HG03575 (cell line): ENCODE measurements at regions not wholly inside any gene's neighbourhood (a gene's known extent, or its start where the extent isn't known, plus 50 kb on each side); places are given as distances from the start of the nearest gene placed in this dataset.

ENCODE experiments used
- ATAC-seq: cut with Tn5 transposase; IDR thresholded peaks from one replicate; pipeline ENCODE4 v1.9.1; 2021; ENCODE audit not compliant: unreplicated experiment, insufficient number of reproducible peaks, low FRiP score; ENCODE audit errors: extremely low read depth

- no peak for ATAC-seq
Observed at GRCh38 chr4:53682908-53683307, 91.6 kb upstream of the LNX1 start.

DNA sequence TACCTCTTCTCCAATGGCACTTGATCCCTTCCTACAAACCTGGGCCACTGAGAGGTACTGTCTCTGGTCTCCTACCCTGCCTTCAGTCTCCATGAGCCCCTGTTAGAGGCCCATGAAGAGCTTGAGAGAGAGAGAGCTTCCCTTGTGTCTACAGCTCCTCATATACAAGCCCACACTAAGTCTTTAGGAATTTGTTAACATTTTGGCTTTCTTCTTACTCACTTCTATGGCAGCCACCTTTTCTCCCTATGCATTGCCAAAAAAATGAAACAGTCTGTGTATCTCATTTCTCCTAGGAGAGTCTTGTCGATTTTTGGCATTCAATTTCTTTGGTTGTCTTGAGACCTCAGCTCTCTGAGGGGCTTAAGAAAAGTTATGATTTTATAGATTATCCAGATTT lies 90.9 kb upstream of the LNX1 start:
- no peak for ATAC-seq

DNA sequence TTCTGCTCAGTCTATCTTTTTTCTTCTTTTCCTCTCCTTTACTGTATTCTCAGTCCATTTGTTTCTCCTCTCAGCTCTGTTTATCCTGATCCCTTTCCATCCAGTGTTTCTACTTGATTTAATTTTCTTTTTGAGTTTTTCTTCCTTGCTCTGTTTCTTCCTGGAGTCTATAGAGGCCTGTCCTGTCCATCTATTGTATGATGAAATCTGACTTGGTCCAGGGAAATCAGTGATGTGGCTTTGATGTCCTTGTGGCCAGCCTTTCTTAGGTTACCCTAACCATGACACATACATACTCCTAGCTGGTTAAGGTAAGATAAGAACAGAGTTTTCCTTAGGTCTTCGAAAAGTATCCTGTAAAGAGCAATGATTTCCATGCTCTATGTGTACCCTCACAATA lies 89.3 kb upstream of the LNX1 start:
- ATAC-seq, result no peak

GRCh38 chr4:53680168-53680567 lies 88.9 kb upstream of the LNX1 start:
- no peak for ATAC-seq

GRCh38 chr4:53676402-53676871 lies 85.2 kb upstream of the LNX1 start:
- no peak for ATAC-seq

- ATAC-seq, result no peak
Observed at GRCh38 chr4:53674903-53675302, 83.6 kb upstream of the LNX1 start.

DNA sequence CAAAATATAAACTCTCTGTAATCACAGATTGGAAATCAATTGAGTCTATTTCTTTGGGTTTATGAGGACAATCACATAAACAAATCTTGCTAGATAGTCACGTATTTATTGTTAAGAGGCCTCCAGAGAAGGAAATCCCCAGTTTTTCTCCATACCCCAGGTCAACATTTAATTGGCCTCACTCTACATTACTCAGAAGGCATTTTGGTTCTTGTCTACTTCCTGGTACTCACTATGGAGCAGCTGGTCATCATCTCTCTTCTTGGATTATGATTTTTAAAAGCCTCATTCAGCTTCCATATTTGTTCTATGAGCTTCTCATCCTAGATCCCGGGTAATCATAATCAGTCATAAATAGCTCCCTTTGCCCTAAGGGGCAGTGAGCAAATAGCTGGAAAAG lies 81.6 kb upstream of the LNX1 start:
- ATAC-seq, result no peak

DNA sequence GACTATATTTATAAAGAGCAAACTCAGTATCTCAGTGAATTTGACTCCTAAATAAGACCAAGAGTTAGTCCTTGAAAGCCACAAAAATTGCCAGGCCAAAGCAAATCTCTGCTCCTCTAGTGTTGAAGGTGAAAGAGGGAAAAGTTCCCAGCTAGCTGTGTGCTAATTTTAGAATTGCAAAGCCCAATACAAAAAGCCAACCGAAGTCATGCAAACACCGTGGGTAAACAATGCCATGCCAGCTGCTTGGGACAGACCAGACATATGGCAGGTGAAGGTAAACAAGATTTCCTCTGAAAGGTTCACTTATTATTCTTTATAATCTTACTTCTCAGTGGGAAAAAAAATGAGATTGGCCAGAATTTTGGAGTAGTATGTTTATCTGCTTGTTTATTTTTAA lies 80.5 kb upstream of the LNX1 start:
- ATAC-seq, result no peak

GRCh38 chr4:53659737-53660136 lies 68.5 kb upstream of the LNX1 start:
- ATAC-seq, result no peak

DNA sequence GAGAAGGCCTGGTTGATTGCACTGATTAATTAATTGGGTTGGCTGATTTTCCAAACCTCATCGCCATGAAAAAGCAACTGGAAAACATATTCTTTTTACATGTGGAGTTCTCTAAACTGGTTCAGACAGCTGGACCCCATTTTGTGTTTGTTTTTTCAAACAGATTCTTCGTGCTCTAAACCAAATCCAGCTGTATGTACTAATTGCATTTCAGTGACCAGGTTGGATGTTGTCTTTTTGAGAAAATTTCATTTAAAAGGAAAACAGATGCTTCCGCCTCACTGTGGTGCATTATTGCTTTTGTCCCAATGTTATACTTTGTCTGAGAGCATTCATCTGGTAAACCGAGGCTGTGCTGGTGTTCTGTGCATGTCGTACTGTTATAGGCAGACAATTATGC lies 67.8 kb upstream of the LNX1 start:
- no peak for ATAC-seq

DNA sequence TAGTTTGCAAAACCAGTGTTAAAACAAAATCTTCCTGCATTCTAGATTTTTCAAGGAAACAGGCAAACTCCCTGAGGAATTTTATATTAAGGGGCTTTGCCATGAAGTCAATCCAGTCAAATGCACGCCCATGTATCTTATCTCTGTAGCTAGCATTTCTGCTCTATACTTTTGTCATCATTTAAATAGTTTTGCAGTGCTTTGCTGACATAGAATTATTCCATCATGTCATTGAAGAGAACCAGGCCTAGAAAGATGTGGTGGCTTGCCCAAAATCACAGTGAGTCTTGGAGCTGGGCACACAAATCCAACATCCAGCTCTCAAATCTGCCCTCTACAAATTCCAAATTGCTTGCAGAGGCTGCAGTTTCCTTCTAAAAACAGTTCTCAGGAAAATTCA lies 66.7 kb upstream of the LNX1 start:
- ATAC-seq, result no peak

DNA sequence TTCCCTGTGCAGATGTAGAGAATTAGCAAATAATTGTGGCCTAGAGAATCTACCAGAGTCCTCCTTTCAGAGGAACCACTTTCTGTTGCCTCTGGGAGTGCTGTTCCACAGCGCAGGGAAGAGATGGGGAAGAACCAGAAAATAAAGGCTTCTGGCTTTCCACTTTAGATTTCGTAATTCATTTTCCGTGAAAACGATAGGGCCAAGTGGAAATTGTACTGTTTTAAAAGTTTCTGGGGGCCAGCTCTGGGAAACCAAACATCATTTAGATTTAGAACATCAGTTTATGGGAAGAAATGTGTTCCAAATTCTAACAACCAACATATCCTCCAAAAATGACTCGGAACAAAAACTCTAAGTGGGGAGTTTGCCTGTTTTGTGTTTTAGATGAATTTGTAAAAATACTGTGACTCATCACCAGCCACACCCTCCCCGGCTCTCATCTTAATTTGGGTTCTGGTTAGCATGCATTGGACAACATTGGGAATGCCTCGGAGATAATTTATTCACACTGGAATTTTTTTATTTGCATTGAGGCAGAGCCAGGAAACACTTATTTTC lies 65.2 kb upstream of the LNX1 start:
- no peak for ATAC-seq

- no peak for ATAC-seq
Observed at GRCh38 chr4:53654300-53654758, 63.0 kb upstream of the LNX1 start.

- ATAC-seq, result no peak
Observed at GRCh38 chr4:53653484-53654053, 62.3 kb upstream of the LNX1 start.

DNA sequence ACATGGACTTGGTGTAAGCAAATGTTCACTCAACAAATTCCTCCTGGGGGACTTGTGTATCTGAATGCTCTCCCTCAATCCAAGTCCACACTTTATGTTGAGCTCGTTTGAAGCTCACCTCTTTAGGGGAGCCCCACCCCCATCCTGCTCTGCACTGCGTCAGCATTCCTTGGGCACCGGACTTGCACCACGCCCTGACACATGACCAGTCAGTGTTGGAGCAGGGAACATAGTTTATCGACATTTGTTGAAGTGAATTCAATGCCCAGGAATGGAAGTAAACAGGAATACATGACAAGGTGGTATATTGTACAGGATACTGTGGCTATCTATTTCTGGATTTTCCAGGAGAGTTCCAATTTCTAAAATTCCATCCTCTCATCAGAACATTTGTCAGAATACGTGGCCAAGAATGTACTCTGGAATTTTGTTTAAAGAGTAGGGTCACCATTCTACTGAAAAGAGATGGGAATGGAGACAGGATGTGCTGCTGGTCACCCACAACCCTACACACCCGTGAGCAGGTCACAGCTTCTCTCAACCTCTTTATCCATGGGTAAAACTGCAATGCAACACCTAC lies 60.0 kb upstream of the LNX1 start:
- no peak for ATAC-seq

DNA sequence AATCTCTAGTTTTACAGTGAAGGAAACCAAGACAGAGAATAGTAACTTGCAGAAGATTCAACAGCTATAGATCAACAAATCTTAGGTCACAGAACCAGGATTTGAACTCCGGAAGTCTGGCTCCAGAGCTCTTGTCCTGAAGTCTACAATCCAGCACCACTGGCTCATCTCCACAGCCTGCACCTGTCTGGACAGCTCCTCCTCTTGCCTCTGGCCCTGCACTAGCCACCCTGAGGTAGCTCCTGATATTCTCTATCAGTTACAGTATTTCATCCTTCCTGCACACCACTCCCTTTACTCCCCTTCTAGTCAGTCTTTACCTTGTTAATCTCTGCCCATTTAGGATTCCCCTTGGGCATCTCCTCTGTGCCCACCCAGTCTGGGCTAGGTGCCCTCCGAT lies 58.1 kb upstream of the LNX1 start:
- ATAC-seq, result no peak

DNA sequence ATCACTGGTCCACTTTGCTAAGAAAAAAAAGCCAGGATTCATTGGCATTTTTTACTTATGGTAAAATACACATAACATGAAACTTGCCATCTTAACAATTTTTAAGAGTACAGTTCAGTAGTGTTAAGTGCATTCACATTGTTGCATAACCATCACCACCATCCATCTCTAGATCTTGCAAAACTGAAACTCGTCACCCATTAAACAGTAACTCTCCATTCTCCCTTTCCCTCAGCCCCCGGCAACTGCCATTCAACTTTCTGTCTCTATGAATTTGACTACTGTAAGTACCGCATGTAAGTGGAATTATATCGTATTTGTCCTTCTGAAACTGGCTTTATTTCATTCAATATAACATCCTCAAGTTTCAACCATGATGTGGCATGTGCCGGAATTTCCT lies 56.3 kb upstream of the LNX1 start:
- ATAC-seq, result no peak

- ATAC-seq, result no peak
Observed at GRCh38 chr4:53646795-53647194, 55.5 kb upstream of the LNX1 start.

- ATAC-seq, result no peak
Observed at GRCh38 chr4:53645108-53645507, 53.8 kb upstream of the LNX1 start.

GRCh38 chr4:53644607-53645006 lies 53.3 kb upstream of the LNX1 start:
- ATAC-seq, result no peak
